ENCODE measurements at regions not wholly inside any gene's neighbourhood (a gene's known extent, or its start where the extent isn't known, plus 50 kb on each side); places are given as distances from the start of the nearest gene placed in this dataset.

- Histone ChIP-seq H3K27me3 (no peaks in the 10 kb centered on the region), H3K27ac (no peak overlapping the region), H3K9me3 (no peaks in the 10 kb centered on the region), H3K36me3 (no peaks in the 10 kb centered on the region), H3K4me1 (no peaks in the 10 kb centered on the region), H3K4me3 (no peak overlapping the region)
- DNase-seq, result no peak
- intact Hi-C loops (cut with DNase I; ENCODE audit: low total_unique reads), result no loop called here
- TF ChIP-seq CTCF (IDR thresholded peaks at IDR 0.05) (no peak), POLR2A (IDR thresholded peaks at IDR 0.05) (no peak)
Observed at GRCh38 chr4:140302151-140302859, 71.1 kb upstream of the SCOC start.

- DNase-seq, result peak; percentile 22 to 54
- Histone ChIP-seq H3K27me3 (no peaks in the 10 kb centered on the region), H3K9me3 (no peaks in the 10 kb centered on the region), H3K27ac (peak overlapping the region; percentile 28 to 32), H3K36me3 (no peaks in the 10 kb centered on the region), H3K4me1 (no peaks in the 10 kb centered on the region), H3K4me3 (no peak overlapping the region)
- intact Hi-C loops (cut with DNase I; ENCODE audit: low total_unique reads), result no loop called here
- no peak for TF ChIP-seq POLR2A (IDR thresholded peaks at IDR 0.05)
- no peak for TF ChIP-seq CTCF (IDR thresholded peaks at IDR 0.05)
Observed at GRCh38 chr4:140300271-140300970, 73.0 kb upstream of the SCOC start.

- DNase-seq, result no peak
- intact Hi-C loops (cut with DNase I; ENCODE audit: low total_unique reads), result no loop called here
- Histone ChIP-seq H3K9me3 (no peaks in the 10 kb centered on the region), H3K4me3 (no peak overlapping the region), H3K36me3 (no peaks in the 10 kb centered on the region), H3K27me3 (no peaks in the 10 kb centered on the region), H3K27ac (peak overlapping the region; percentile 74 to 82), H3K4me1 (no peaks in the 10 kb centered on the region)
- no peak for TF ChIP-seq CTCF (IDR thresholded peaks at IDR 0.05)
- TF ChIP-seq POLR2A (IDR thresholded peaks at IDR 0.05), result no peak
Observed at GRCh38 chr4:140298001-140298400, 75.4 kb upstream of the SCOC start.

GRCh38 chr4:140297221-140297570, 76.2 kb upstream of the SCOC start:
- no peaks in the 10 kb centered on the region for H3K9me3 ChIP-seq
- intact Hi-C loops (cut with DNase I; ENCODE audit: low total_unique reads), result no loop called here
- no peaks in the 10 kb centered on the region for H3K36me3 ChIP-seq
- H3K4me3 ChIP-seq, result no peak overlapping the region
- H3K4me1 ChIP-seq, result no peaks in the 10 kb centered on the region
- no peaks in the 10 kb centered on the region for H3K27me3 ChIP-seq
- peak; percentile 50 to 73 for DNase-seq
- TF ChIP-seq CTCF (IDR thresholded peaks at IDR 0.05) (no peak), POLR2A (IDR thresholded peaks at IDR 0.05) (no peak)
- H3K27ac ChIP-seq, result peak overlapping the region; percentile 74 to 82
